ENCODE measurements at regions not wholly inside any gene's neighbourhood (a gene's known extent, or its start where the extent isn't known, plus 50 kb on each side); places are given as distances from the start of the nearest gene placed in this dataset.

DNA sequence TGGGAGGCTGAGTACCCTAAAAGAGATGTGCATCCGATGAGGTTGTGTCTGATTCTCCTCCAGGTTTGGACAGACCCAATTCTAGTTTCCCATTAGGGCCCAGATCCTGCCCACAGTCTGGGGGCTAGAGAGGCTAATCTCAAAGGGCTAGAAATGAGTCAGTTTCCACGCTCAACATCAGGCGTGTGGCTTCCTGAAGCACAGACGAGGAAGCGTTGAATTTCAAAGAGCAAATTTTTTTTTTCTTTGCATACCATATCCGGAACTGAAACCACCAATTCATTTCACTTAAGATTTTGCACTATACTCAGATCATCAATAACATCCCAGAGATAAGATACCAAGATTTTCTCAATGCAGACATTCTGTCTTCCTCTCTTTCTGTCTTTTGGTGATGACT is 173.8 kb upstream of the BCL6 start:
- Histone ChIP-seq H3K27ac (ENCODE audit: low read depth in 1 of 2, low read length in 2 of 2) (peak overlapping the region; percentile 30 to 94), H3K9me3 (replicated peaks in 1 of 2; ENCODE audit: control insufficient read depth in 1 of 2, insufficient read depth in 1 of 2, low read length in 2 of 2) (peaks cover 0 to 2% of the 10 kb centered on the region in 2 donors)
- 0% methylated on average over 6 of the region's 6 CpGs for WGBS (ENCODE audit: insufficient coverage)

DNA sequence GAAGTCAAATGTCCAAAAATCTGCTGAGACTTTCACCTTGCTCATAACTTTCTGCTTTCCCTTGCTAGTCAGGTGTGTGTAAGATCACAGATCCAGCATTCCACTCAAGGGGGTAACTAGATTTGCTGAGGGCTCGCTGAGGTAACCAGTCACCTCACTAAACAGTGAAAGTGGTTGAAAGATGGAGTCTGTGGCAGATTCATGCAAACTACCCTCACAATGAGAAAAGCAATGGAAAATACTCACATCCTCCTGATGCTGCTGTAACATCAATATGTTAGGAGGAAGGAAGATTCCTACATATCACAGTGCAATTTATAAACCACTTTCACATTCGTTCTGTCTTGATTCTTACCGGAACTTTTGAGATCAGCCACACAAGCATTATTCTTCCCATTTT is 174.3 kb upstream of the BCL6 start:
- Histone ChIP-seq H4K20me1 (ENCODE audit: insufficient read depth, low read length) (no peaks in the 10 kb centered on the region), H3K27ac (ENCODE audit: low read depth in 1 of 2, low read length in 2 of 2) (peak overlapping the region; percentile 18 to 94), H3K27me3 (ENCODE audit: control insufficient read depth in 2 of 2, insufficient read depth in 2 of 2, low read length in 2 of 2) (no peaks in the 10 kb centered on the region), H3K9ac (ENCODE audit: insufficient read depth, low read length, poor library complexity, severe bottlenecking) (peak overlapping the region; percentile 52), H3K9me3 (replicated peaks in 1 of 2; ENCODE audit: control insufficient read depth in 1 of 2, insufficient read depth in 1 of 2, low read length in 2 of 2) (peaks cover 0 to 7% of the 10 kb centered on the region in 2 donors), H3K79me2 (ENCODE audit: insufficient read depth, low read length) (no peaks in the 10 kb centered on the region), H3K4me1 (ENCODE audit: control insufficient read depth in 1 of 2, insufficient read depth in 2 of 2, low read length in 2 of 2) (peaks cover 61 to 66% of the 10 kb centered on the region in 2 donors), H3K36me3 (replicated peaks in 1 of 2; ENCODE audit: control insufficient read depth in 1 of 2, insufficient read depth in 2 of 2, low read length in 2 of 2) (no peaks in the 10 kb centered on the region), H3K4me3 (replicated peaks in 1 of 3; ENCODE audit: low read depth in 2 of 3, low read length in 3 of 3) (peak overlapping the region in 2 of 3 experiments; percentile 25 to 69), H2AFZ (ENCODE audit: insufficient read depth, low read depth, low read length, poor library complexity, severe bottlenecking) (no peak overlapping the region), H3K4me2 (replicated peaks; ENCODE audit: extremely low read depth, low read length, poor library complexity, severe bottlenecking) (peak overlapping the region; percentile 67)
- peaks cover 68% of the 10 kb centered on the region for H3K4me1 Mint-ChIP-seq
- peaks cover under 1 to 3% of the 10 kb centered on the region in 2 donors for H3K36me3 Mint-ChIP-seq
- peak; percentile 31 to 67 (median 63) for DNase-seq
- H3K27me3 Mint-ChIP-seq (ENCODE audit: low read depth in 3 of 3) = no peaks in the 10 kb centered on the region
- no CpG with 5 or more reads among the region's 3 CpGs for WGBS (ENCODE audit: insufficient coverage)
- TF ChIP-seq, protein P1, sequence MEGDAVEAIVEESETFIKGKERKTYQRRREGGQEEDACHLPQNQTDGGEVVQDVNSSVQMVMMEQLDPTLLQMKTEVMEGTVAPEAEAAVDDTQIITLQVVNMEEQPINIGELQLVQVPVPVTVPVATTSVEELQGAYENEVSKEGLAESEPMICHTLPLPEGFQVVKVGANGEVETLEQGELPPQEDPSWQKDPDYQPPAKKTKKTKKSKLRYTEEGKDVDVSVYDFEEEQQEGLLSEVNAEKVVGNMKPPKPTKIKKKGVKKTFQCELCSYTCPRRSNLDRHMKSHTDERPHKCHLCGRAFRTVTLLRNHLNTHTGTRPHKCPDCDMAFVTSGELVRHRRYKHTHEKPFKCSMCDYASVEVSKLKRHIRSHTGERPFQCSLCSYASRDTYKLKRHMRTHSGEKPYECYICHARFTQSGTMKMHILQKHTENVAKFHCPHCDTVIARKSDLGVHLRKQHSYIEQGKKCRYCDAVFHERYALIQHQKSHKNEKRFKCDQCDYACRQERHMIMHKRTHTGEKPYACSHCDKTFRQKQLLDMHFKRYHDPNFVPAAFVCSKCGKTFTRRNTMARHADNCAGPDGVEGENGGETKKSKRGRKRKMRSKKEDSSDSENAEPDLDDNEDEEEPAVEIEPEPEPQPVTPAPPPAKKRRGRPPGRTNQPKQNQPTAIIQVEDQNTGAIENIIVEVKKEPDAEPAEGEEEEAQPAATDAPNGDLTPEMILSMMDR (IDR thresholded peaks at IDR 0.05) = no peak
- peak overlapping the region; percentile 94 to 98 (median 95) for H3K27ac Mint-ChIP-seq
- peak overlapping the region; percentile 63 to 75 for H3K4me3 Mint-ChIP-seq
- intact Hi-C loops (cut with micrococcal nuclease) = loop anchor here (5.0 kb wide), 5 partner anchors 48 to 177 kb away; partner anchors contain the start of gene BCL6 (in 1 of the 2)
- H3K9me3 Mint-ChIP-seq = peaks cover 0 to 8% (median 7%) of the 10 kb centered on the region in 7 donors

More for the DNA sequence above, 173.8 kb upstream of the BCL6 start:
- peak overlapping the region; percentile 67 for H3K4me2 ChIP-seq (replicated peaks; ENCODE audit: extremely low read depth, low read length, poor library complexity, severe bottlenecking)
- H3K36me3 Mint-ChIP-seq = peaks cover 0 to 3% of the 10 kb centered on the region in 2 donors
- TF ChIP-seq, protein P1 (IDR thresholded peaks at IDR 0.05) = no peak
- H3K4me3 ChIP-seq (replicated peaks in 1 of 3; ENCODE audit: low read depth in 2 of 3, low read length in 3 of 3) = peak overlapping the region in 2 of 3 experiments; percentile 25 to 69
- H3K27ac Mint-ChIP-seq = peak overlapping the region; percentile 94 to 98 (median 95)
- DNase-seq = peak; percentile 73 to 91 (median 86)
- peaks cover 66 to 71% of the 10 kb centered on the region in 2 donors for H3K4me1 ChIP-seq (ENCODE audit: control insufficient read depth in 1 of 2, insufficient read depth in 2 of 2, low read length in 2 of 2)
- H3K27me3 Mint-ChIP-seq (ENCODE audit: low read depth in 3 of 3) = no peaks in the 10 kb centered on the region
- peaks cover 73% of the 10 kb centered on the region for H3K4me1 Mint-ChIP-seq
- peak overlapping the region; percentile 52 for H3K9ac ChIP-seq (ENCODE audit: insufficient read depth, low read length, poor library complexity, severe bottlenecking)
- H4K20me1 ChIP-seq (ENCODE audit: insufficient read depth, low read length) = no peaks in the 10 kb centered on the region
- H3K36me3 ChIP-seq (replicated peaks in 1 of 2; ENCODE audit: control insufficient read depth in 1 of 2, insufficient read depth in 2 of 2, low read length in 2 of 2) = no peaks in the 10 kb centered on the region
- H3K79me2 ChIP-seq (ENCODE audit: insufficient read depth, low read length) = no peaks in the 10 kb centered on the region
- H3K4me3 Mint-ChIP-seq = peak overlapping the region; percentile 63 to 75
- intact Hi-C loops (cut with micrococcal nuclease) = loop anchor here (5.0 kb wide), 5 partner anchors 48 to 177 kb away; partner anchors contain the start of gene BCL6 (in 1 of the 2)
- no peaks in the 10 kb centered on the region for H3K27me3 ChIP-seq (ENCODE audit: control insufficient read depth in 2 of 2, insufficient read depth in 2 of 2, low read length in 2 of 2)
- peaks cover 0 to 4% (median 2%) of the 10 kb centered on the region in 7 donors for H3K9me3 Mint-ChIP-seq
- H2AFZ ChIP-seq (ENCODE audit: insufficient read depth, low read depth, low read length, poor library complexity, severe bottlenecking) = no peak overlapping the region

All from CD14-positive monocyte (primary cell).